ENCODE measurements at regions not wholly inside any gene's neighbourhood (a gene's known extent, or its start where the extent isn't known, plus 50 kb on each side); places are given as distances from the start of the nearest gene placed in this dataset.

- no peak for TF ChIP-seq RARB (CRISPR knock-in tag; IDR thresholded peaks at IDR 0.05)
- TF ChIP-seq ZFP3 (CRISPR knock-in tag; IDR thresholded peaks at IDR 0.05): no peak
- TF ChIP-seq PATZ1 (CRISPR knock-in tag; IDR thresholded peaks at IDR 0.05; ENCODE audit: borderline replicate concordance): no peak
Observed at GRCh38 chr16:51937771-51938170, 609.2 kb downstream of the TOX3 start.
